ENCODE measurements at regions not wholly inside any gene's neighbourhood (a gene's known extent, or its start where the extent isn't known, plus 50 kb on each side); places are given as distances from the start of the nearest gene placed in this dataset.

DNA sequence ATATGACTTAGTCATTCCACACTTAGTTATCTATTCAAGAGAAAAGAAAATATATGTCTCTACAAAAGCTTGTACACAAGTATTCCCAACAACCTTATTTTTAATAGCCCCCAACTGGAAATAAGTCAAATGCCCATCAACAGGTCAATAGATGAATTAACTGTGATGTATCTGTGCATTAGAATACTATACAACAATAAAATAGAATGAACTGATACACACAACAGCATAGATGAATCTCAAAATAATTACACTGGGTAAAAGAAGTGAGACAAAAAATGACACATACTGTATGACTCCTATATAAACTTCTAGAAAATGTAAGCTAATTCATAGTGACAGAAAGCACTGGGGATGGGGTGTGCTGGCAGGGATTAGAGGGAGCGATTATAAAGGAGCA is 354.1 kb upstream of the DIPK2B start (continued):
- TF ChIP-seq, protein P1, sequence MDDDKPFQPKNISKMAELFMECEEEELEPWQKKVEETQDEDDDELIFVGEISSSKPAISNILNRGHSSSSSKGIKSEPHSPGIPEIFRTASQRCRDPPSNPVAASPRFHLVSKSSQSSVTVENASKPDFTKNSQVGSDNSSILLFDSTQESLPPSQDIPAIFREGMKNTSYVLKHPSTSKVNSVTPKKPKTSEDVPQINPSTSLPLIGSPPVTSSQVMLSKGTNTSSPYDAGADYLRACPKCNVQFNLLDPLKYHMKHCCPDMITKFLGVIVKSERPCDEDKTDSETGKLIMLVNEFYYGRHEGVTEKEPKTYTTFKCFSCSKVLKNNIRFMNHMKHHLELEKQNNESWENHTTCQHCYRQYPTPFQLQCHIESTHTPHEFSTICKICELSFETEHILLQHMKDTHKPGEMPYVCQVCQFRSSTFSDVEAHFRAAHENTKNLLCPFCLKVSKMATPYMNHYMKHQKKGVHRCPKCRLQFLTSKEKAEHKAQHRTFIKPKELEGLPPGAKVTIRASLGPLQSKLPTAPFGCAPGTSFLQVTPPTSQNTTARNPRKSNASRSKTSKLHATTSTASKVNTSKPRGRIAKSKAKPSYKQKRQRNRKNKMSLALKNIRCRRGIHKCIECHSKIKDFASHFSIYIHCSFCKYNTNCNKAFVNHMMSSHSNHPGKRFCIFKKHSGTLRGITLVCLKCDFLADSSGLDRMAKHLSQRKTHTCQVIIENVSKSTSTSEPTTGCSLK (tag by site-specific recombination; IDR thresholded peaks at IDR 0.05): no peak
- TF ChIP-seq ZNF174 (tag by site-specific recombination; IDR thresholded peaks at IDR 0.05): no peak
- TF ChIP-seq ZNF391 (tag by site-specific recombination; IDR thresholded peaks at IDR 0.05; ENCODE audit: borderline replicate concordance, low read depth): no peak
- no peak for TF ChIP-seq ZBTB1 (tag by site-specific recombination; IDR thresholded peaks at IDR 0.05)
- no peak for TF ChIP-seq GLI4 (tag by site-specific recombination; IDR thresholded peaks at IDR 0.05)
- no peak for TF ChIP-seq ZNF830 (tag by site-specific recombination; IDR thresholded peaks at IDR 0.05; ENCODE audit: low read depth)
- TF ChIP-seq ZNF596 (tag by site-specific recombination; IDR thresholded peaks at IDR 0.05): no peak
- no peak for TF ChIP-seq ZNF394 (tag by site-specific recombination; IDR thresholded peaks at IDR 0.05; ENCODE audit: borderline replicate concordance)
- TF ChIP-seq ZNF514 (tag by site-specific recombination; IDR thresholded peaks at IDR 0.05): no peak
- TF ChIP-seq ZIC2 (tag by site-specific recombination; IDR thresholded peaks at IDR 0.05): no peak

DNA sequence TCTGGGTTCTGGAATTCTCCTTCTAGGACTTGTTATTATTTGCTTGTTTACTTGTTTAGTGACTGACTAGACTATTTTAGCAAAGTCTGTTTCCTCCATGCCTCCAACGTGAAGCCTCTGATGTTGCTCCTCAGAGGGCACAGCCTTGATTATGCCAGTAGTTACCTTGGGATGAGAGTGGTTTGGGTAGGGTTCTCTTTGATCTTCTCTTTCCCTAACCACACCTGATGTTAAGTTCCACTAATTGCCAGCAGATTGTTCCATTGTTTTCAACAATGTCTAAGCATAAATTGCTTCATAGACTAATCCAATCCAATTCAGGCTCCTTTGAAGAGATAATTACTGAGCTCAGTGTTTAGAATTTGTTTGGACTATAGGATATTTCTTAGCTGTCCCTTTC is 352.7 kb upstream of the DIPK2B start:
- Histone ChIP-seq H3K4me3 (ENCODE audit: low read depth, low read length) (no peak overlapping the region), H3K9me3 (ENCODE audit: control insufficient read depth, insufficient read depth, low read depth, low read length) (no peaks in the 10 kb centered on the region), H3K27ac (ENCODE audit: extremely low read depth, low read depth, low read length) (no peak overlapping the region), H3K36me3 (ENCODE audit: control insufficient read depth in 2 of 2, insufficient read depth in 1 of 2, low read length in 2 of 2) (no peaks in the 10 kb centered on the region), H3K4me1 (ENCODE audit: control insufficient read depth, insufficient read depth, low read length) (no peaks in the 10 kb centered on the region)
- CTCF ChIA-PET: interaction anchor here (0.7 kb wide), 1 partner anchor 1067 kb away, joined by 5 read pairs; no protein-coding TSS in a partner anchor
- POLR2A ChIA-PET: no interaction called here
- no peak for TF ChIP-seq ZNF792 (tag by site-specific recombination; IDR thresholded peaks at IDR 0.05)
- no peak for TF ChIP-seq ZNF548 (tag by site-specific recombination; IDR thresholded peaks at IDR 0.05)
- TF ChIP-seq ZNF76 (tag by site-specific recombination; IDR thresholded peaks at IDR 0.05; ENCODE audit: borderline replicate concordance, low read depth): no peak
- TF ChIP-seq ZNF626 (tag by site-specific recombination; IDR thresholded peaks at IDR 0.05): no peak
- no peak for TF ChIP-seq ZNF221 (tag by site-specific recombination; IDR thresholded peaks at IDR 0.05; ENCODE audit: borderline replicate concordance)
- TF ChIP-seq, protein P2, sequence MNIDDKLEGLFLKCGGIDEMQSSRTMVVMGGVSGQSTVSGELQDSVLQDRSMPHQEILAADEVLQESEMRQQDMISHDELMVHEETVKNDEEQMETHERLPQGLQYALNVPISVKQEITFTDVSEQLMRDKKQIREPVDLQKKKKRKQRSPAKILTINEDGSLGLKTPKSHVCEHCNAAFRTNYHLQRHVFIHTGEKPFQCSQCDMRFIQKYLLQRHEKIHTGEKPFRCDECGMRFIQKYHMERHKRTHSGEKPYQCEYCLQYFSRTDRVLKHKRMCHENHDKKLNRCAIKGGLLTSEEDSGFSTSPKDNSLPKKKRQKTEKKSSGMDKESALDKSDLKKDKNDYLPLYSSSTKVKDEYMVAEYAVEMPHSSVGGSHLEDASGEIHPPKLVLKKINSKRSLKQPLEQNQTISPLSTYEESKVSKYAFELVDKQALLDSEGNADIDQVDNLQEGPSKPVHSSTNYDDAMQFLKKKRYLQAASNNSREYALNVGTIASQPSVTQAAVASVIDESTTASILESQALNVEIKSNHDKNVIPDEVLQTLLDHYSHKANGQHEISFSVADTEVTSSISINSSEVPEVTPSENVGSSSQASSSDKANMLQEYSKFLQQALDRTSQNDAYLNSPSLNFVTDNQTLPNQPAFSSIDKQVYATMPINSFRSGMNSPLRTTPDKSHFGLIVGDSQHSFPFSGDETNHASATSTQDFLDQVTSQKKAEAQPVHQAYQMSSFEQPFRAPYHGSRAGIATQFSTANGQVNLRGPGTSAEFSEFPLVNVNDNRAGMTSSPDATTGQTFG (tag by site-specific recombination; IDR thresholded peaks at IDR 0.05; ENCODE audit: borderline replicate concordance): no peak
- TF ChIP-seq MZF1 (tag by site-specific recombination; IDR thresholded peaks at IDR 0.05; ENCODE audit: borderline replicate concordance): no peak
- TF ChIP-seq, protein P3, sequence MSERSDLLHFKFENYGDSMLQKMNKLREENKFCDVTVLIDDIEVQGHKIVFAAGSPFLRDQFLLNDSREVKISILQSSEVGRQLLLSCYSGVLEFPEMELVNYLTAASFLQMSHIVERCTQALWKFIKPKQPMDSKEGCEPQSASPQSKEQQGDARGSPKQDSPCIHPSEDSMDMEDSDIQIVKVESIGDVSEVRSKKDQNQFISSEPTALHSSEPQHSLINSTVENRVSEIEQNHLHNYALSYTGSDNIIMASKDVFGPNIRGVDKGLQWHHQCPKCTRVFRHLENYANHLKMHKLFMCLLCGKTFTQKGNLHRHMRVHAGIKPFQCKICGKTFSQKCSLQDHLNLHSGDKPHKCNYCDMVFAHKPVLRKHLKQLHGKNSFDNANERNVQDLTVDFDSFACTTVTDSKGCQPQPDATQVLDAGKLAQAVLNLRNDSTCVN (tag by site-specific recombination; optimal IDR thresholded peaks at IDR 0.05): no peak
- no peak for TF ChIP-seq ZNF596 (tag by site-specific recombination; IDR thresholded peaks at IDR 0.05)
- no peak for TF ChIP-seq KLF8 (tag by site-specific recombination; IDR thresholded peaks at IDR 0.05)
- TF ChIP-seq ZSCAN23 (tag by site-specific recombination; IDR thresholded peaks at IDR 0.05): no peak
- TF ChIP-seq, protein P4, sequence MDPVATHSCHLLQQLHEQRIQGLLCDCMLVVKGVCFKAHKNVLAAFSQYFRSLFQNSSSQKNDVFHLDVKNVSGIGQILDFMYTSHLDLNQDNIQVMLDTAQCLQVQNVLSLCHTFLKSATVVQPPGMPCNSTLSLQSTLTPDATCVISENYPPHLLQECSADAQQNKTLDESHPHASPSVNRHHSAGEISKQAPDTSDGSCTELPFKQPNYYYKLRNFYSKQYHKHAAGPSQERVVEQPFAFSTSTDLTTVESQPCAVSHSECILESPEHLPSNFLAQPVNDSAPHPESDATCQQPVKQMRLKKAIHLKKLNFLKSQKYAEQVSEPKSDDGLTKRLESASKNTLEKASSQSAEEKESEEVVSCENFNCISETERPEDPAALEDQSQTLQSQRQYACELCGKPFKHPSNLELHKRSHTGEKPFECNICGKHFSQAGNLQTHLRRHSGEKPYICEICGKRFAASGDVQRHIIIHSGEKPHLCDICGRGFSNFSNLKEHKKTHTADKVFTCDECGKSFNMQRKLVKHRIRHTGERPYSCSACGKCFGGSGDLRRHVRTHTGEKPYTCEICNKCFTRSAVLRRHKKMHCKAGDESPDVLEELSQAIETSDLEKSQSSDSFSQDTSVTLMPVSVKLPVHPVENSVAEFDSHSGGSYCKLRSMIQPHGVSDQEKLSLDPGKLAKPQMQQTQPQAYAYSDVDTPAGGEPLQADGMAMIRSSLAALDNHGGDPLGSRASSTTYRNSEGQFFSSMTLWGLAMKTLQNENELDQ (tag by site-specific recombination; IDR thresholded peaks at IDR 0.05; ENCODE audit: low read depth): no peak
- TF ChIP-seq ZNF423 (tag by site-specific recombination; IDR thresholded peaks at IDR 0.05): no peak
- TF ChIP-seq, protein P5, sequence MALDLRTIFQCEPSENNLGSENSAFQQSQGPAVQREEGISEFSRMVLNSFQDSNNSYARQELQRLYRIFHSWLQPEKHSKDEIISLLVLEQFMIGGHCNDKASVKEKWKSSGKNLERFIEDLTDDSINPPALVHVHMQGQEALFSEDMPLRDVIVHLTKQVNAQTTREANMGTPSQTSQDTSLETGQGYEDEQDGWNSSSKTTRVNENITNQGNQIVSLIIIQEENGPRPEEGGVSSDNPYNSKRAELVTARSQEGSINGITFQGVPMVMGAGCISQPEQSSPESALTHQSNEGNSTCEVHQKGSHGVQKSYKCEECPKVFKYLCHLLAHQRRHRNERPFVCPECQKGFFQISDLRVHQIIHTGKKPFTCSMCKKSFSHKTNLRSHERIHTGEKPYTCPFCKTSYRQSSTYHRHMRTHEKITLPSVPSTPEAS (tag by site-specific recombination; IDR thresholded peaks at IDR 0.05): no peak
- no peak for TF ChIP-seq OSR2 (tag by site-specific recombination; IDR thresholded peaks at IDR 0.05)
- no peak for TF ChIP-seq ZNF776 (tag by site-specific recombination; IDR thresholded peaks at IDR 0.05; ENCODE audit: borderline replicate concordance)
- TF ChIP-seq, protein P6, sequence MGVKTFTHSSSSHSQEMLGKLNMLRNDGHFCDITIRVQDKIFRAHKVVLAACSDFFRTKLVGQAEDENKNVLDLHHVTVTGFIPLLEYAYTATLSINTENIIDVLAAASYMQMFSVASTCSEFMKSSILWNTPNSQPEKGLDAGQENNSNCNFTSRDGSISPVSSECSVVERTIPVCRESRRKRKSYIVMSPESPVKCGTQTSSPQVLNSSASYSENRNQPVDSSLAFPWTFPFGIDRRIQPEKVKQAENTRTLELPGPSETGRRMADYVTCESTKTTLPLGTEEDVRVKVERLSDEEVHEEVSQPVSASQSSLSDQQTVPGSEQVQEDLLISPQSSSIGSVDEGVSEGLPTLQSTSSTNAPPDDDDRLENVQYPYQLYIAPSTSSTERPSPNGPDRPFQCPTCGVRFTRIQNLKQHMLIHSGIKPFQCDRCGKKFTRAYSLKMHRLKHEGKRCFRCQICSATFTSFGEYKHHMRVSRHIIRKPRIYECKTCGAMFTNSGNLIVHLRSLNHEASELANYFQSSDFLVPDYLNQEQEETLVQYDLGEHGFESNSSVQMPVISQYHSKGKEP (tag by site-specific recombination; IDR thresholded peaks at IDR 0.05): no peak
- TF ChIP-seq ZNF302 (tag by site-specific recombination; IDR thresholded peaks at IDR 0.05; ENCODE audit: low read depth): no peak

Measured in HEK293 (cell line).